Daoy (cell line): ENCODE measurements at regions not wholly inside any gene's neighbourhood (a gene's known extent, or its start where the extent isn't known, plus 50 kb on each side); places are given as distances from the start of the nearest gene placed in this dataset.

Experiments used
- DNase-seq: peaks from one replicate; pipeline ENCODE4 v3.0.0-alpha.2; 2015; ENCODE audit warnings: low read depth

DNA sequence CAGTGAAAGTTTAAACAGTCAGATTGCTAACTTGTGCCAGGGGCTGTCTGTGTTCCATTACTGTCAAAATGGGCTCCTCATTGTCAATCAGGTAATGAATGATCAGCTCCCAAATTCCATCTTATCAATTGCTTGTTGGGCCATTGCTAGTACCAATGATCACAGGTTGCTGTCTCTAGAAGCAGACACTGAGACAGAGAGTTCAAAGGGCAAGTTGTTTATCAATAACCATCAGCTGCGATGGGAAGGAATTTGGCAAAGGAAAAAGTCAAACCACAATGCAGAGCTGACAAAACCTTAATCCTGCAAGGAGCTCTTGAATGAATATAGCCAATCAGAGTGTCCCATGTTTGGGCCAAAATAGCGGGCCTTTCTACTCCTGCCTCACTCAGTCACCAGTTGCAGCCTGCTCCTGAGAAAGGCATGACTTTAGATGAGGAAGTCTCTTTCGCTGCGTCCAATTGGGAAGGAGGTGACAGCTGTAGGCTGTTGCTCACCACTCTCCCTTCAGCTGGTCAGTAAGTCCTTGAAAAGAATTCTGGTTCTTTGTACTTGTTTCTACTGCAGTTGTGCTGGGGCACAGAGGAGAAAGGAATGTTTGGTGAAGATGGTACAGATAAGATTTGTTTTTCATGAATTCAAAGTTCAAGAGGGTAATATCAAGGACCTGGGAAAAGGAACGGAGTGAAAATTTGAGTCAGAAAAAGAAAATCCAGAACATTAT, 179.2 kb upstream of the PDE3A start:
- no peak for DNase-seq

DNA sequence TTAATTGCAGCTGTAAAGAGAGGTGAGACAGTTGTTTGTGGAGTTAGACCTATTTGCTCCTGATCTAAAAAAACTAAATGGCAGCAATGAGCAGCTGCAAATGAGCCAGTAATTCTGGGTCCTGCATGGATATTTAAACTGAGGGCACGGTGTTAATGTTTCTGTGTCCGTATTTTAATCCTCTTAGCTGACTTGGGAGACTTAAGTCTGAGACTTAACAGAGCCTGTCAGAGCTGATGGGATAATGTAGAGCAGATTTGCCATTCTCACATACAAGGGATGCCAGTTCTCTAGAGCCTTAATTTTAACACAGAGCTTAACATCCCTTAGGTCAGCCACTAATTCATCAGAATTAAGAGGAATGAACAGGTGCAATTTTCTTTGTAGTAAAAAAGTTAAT, 178.6 kb upstream of the PDE3A start:
- no peak for DNase-seq

DNA sequence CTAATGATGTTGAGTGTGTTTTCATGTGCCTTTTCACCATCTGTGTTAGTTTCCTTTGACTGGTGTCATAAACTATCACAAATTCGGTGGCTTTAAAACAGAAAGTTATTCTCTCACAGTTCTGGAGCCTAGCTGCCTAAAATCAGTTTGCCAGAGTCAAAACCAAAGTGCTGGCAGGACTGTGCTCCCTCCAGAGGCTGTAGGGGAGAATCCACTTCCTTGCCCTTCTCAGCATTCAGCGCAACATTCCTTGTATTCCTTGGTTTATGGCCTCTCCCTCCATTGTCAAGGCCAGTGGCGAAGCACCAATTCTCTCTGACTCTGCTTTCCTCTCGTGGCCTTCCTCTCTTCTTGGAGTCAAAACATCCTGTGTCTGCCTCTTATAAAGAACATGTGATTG, 174.2 kb upstream of the PDE3A start:
- peak; percentile 16 for DNase-seq

DNA sequence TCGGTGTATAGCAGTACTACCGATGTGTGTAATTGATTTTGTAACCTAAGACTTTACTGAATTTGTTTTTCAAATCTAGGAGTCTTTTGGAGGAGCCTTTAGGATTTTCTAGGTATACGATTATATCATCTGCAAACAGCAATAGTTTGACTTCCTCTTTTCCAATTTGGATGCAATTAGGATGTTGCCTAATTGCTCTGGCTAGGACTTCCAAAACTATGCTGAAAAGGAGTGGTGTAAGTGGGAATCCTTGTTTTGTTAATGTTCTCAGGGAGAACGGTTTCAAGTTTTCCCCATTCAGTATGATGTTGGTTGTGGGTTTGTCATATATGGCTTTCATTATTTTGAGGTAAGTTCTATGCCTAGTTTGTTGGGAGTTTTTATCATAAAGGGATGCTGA, 171.6 kb upstream of the PDE3A start:
- DNase-seq: no peak

DNA sequence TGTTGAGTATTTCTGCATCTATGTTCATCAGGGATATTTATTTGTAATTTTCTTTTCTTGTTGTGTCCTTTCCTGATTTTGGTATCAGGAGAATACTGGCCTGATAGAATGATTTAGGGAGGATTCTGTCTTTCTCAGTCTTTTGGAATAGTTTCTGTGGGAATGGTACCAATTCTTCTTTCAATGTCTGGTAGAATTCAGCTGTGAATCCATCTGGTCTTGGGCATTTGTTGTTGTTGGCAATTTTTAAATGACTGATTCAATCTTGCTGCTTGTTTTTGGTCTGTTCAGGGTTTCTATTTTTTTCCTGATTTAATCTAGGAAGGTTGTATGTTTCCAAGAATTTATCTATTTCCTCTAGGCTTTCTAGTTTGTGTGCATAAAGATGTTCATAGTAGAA, 170.9 kb upstream of the PDE3A start:
- DNase-seq: no peak

DNA sequence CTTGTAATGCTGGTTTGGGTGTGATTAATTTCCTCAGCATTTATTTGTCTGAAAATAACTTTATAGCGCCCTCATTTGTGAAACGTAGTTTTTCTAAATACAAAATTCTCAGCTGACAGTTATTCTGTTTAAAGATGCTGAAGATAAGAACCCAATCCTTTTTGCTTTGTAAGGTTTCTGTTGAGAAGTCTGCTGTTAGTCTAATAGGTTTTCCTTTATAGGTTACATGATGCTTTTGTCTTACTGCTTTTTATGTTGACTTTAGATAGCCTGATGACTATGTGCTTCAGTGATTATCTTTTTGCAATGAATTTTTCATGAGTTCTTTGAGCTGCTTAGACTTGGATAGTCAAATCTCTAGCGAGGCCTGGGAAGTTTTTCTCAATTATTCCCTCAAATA, 168.6 kb upstream of the PDE3A start:
- DNase-seq: no peak

DNA sequence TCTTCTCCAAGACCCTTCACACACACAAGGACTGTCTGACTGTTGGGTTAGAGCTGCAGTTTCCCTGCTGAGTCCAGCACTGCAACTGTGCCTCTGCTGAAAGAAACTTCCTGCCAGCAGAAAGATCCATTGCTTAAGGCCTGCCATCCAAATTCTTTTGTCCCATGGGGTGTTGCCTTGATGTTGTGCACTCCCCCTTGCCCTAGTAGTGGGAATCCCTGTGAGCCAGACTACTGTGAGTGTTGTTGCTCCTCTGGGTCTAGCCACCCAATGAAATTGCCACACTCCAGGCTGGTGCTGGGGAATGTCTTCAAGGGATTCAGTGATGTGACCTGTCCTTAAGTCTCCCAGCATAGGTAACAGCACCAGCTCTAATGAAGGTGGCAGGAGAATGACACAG, 166.6 kb upstream of the PDE3A start:
- DNase-seq: no peak

DNA sequence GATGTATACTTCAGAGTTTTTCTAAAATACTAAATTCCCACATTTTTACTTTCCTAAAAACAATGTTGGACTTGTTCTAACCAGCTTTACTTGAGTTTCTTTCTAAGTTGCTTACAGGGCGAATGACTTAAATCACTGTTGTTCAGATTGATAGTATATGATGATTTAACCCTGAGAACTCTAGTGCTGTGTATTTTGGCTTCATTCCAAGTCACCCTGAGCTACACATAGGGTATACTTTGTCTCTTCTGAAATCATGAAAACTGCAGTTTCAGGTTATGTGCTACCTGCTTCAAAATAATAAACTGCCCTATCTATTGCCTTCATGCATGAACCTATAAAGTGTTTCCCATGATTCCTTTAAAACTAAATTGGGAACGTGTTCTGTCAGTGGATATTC, 162.5 kb upstream of the PDE3A start:
- DNase-seq: peak; percentile 7

DNA sequence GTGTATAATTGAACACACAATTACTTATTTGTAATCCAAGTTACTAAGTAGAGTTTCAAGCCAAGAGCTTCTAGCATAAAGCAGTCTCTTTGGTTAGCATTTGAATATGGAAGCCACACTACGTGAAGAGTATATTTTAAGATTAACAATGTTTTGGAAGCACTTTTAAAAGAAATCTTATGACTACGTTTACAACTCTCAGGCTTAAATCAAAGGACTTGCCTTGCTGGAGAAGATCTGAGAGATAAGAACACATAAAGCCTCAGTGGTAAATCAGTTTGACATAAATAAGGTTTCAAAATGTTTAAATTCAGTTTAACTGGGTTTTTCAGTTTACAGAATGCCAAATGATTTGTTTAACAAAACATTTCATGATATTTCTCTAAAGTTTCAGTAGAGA, 161.9 kb upstream of the PDE3A start:
- no peak for DNase-seq

DNA sequence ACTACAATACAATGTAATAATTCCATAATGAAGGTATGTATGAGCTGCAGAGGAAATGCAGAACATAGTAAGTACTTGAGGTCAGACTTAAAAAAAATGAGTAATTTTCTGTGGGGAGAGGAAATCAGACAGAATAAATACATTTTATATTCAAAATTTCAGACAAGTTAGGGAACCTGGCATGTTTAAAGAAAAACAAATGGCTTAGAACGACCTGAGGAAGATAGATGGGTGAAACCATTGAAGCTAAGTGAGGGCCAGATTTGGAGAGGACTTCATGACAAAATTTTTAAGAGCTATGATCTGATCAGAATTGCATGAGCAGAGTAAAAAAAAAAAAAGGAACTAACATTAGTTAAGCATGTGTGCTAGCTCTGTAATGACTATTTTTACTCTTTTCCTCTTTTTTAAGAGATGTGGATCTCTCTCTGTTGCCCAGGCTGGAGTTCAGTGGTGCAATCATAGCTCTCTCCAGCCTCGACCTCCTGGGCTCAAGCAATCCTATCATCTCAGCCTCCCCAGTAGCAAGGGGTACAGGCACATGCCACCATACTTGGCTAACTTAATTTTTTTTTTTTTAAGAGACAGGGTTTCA, 157.6 kb upstream of the PDE3A start:
- no peak for DNase-seq

DNA sequence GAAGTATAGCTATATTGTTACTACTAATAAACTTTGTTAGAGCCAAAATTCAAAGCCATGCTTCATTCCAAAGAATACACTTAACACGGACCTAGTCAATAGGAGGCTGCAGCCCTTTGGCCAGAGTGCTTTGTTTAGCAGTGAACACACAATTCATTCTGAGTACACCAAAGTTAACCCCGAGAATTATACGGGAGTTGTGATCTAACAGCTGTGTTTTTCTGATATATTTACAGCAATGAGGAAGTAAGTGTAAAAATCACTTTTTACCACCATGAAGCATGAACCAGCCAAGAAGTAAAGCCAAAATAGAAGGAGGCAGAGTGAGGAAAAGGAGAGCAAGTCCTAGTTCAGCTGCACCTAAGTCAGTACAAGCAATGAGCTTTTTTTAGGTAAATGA, 156.8 kb upstream of the PDE3A start:
- DNase-seq: no peak

DNA sequence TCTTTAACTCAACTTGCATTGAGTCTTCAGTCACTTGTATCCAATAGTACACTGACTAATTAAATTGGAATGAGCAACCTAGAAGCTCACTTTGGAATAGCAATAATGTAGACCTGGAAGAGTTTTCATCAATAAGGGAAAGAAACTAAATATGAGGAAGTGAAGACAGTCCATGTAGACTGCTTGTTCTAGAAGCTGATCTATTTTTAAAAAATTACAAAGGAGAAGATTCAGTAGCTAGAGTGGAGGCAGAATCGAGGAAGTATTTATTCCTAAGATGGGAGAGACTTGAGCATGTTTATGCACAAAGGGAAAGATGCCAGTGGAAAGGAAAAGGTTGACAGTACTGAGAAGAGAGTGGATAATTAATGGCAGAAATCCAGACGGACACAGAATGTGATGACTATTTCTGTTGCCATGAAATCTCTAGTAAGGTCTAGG, 156.3 kb upstream of the PDE3A start:
- DNase-seq: no peak

DNA sequence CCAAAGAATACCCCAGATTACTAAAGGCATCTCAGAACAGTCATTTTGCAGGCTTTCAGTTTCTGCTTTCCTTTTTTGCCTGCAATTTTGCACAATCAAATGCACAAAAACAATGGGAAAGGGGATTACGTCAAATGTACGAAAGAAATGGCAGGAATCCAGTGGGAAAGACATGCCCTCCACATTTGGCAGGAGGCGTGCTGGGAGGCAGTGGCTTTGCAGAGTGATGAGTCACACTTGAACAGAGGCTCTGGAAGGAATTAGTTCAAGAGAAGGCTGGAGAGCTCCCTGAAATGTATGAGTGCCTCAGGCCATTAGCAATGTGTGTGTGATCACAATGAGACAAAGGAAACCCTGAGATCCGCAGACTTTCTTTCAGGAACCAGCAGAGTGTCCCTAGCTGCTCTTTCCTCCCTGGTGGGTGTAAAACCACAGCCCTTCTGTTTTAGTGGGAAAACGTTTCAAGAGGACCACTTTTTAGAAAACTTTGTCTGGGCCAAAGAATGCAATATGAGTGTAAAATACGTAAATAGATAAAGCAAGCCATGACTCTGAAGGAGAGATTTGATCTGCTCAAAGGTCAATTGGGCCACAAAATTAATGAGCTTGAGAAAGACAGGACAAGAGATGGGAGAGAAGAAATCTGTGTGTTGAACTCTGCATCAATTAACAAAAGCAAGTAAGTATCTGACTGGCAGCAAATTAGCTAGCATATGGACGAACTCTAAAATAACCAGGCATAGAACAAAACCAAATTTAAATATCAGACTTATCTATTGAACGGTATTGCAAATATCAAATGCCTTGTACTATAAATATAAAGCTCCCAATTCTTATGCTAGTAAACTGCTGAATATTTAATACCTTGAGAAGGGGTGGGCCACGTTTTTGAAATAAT, 155.4 kb upstream of the PDE3A start:
- DNase-seq: peak; percentile 95

DNA sequence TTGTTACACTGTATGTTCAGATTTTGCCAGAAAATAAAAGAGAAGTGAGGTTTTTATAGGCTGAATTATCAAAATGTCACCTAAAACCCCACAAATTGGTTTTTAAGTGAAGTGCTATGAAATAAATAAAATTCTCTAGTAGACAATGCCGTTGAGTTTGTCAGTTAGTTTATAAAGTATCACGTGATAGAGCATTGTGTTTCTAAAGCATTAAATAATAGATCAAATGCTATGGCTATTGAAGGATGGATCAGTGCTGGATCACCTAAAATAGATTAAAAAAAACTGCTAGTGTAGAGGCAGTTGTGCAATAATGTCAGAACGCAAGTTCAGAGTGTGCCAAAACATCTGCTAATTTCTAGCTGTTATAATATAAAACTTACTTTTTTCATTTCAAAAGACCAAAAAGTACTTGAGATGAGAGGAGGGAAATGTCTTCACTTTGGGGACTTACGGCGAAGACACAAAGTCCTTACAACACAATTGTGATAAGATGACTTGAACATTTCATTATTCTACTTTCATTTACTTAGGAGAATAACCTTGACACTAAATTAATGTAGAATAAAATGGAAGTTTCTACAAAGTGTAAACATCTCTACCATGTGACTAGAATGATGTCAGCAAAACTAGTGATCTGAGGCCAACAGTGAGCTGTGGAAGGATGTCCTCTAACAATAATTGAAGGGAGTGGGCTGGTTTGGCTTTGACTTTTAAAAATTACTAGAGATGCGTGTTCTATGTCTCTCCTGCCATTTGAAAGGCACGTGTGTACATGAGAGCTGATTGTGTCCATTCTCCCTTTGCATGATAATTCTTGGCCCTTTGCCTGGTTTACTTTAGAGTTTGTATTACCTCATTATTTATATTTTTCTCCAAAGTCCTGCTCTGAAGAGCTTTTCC, 154.4 kb upstream of the PDE3A start:
- DNase-seq: no peak

DNA sequence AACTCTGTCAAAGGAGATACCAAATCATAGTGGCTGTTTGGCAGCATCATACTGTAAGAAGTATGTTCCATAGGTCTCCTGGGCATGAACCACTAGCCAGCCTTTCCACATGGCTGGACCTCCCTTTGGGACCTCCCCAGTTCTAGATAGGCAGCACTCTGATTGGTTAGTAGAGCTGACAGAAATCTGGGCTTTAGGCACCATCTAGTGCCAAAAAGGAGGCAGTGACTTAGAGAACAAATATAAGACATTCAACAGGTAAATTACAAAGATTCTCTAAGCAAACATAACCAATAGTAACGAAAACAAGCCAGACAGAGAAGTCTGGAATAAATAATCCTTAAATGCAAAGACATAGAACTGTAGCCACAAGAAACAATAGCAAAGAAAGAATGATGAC, 148.0 kb upstream of the PDE3A start:
- peak; percentile 29 for DNase-seq

DNA sequence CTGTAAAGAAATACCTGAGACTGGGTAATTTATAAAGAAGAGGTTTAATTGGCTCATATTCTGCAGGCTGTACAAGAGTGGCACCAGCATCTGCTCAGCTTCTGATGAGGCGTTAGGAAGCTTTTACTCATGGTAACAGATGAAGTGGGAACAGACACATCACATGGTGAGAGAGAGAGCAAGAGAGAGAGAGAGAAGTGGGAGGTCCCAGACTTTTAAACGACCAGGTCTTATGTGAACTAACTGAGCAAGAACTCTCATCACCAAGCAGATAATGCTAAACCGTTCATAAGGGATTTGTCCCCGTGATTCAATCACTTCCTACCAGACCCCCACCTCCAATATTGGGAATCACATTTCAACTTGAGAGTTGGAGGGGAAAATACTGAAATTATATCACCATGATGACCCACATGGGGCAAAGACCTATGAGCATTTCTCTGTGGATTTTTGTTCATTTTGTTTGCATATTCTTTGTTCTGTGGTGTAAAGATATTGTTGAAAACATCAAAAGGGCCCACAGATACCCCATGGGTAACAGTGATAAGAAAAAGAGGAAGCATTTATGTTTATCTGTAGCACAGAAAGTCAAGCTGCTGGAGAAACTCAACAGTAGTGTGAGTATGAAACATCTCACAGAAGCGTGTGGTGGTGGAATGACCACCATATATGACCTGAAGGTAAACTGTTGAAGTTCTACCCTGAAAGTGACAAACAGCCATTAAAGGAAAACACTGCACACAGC, 135.2 kb upstream of the PDE3A start:
- DNase-seq: no peak

DNA sequence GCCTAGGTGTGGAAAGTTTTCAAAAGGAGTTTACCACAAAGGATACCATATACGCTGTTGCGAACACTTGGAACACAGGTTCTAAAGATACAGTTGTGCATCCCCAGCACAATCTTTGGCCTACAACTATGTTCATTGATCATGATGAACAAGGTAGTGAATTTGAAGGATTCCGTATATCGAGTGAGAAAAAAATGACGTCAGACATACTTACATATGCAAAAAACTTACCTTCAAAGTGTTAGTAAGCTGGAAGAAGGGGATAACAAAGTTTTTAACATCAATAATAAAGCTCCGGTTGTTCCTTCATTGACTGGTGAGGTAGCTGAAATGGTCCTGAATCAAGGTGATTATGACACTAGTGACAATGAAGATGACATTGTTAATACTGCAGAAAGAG, 133.9 kb upstream of the PDE3A start:
- no peak for DNase-seq

DNA sequence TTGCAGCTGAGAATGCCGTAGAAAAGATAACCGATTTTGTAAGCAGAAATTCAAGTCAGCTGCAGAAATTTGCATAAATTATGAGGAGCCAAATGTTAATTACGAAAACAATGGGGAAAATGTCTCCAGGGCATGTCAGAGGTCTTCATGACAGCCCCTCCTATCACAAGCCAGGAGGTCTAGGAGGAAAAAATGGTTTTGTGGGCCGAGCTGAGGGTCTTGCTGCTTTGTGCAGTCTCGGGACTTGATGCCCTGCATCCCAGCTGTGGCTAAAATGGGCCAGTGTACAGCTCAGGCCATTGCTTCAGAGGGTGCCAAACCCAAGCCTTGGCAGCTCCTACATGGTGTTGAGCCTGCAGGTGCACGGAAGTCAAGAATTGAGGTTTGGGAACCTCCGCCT, 131.2 kb upstream of the PDE3A start:
- no peak for DNase-seq

DNA sequence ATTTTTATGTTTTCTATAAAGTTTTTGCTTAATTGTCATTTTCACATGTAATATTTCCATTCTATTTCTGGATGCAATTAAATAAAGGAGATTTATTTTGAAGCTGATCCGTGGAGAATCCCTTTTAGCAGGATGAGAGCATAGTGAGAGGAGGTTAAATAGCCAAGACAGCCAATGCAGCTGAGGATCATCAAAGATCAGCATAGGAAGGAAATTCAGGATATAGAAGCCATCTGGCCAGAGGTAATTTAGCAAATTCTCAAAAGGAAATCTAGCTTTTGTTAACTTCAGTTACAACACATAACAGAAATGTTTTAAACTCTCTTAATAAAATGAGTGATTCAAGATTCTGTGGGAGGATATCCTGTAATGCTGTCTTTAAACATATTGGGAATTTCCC, 122.8 kb upstream of the PDE3A start:
- no peak for DNase-seq

DNA sequence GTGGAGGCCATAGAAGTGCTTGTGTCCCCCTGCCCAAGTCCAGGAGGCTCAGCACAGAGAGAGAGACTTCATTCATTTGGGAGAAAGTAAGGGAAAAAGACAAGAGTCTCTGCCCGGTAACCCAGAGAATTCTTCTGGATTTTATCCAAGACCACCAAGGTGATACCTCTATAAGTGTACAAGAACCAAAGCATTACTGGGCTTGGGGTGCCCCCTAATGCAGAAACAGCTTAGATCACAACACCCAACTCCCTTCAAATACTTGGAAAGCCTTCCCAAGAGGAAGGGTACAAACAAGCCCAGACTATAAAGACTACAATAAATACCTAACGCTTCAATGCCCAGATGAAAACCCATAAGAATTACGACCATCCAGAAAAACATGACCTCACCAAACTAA, 119.7 kb upstream of the PDE3A start:
- DNase-seq: peak; percentile 1

DNA sequence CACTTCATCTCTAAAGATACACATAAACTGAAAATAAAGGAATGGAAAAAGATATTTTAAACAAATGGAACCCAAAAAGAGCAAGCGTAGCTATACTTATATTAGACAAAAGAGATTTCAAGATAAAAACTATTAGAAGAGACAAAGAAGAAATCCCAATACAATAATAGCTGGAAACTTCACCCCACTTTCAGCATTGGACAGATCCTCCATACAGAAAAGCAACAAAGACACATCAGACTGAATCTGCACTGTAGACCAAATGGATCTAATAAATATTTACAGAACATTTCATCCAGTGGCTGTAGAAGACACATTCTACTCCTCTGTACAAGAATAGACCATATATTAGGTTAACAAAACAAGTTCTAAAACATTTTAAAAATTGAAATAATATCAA, 117.6 kb upstream of the PDE3A start:
- no peak for DNase-seq
